ENCODE measurements at regions not wholly inside any gene's neighbourhood (a gene's known extent, or its start where the extent isn't known, plus 50 kb on each side); places are given as distances from the start of the nearest gene placed in this dataset.
"Not testable (repeated sequence)": the region's sequence is repeated elsewhere in the genome, so short reads cannot be mapped to it uniquely, and the experiment has no call there.

- not testable (repeated sequence) for TF ChIP-seq ZNF274 (IDR thresholded peaks at IDR 0.05; ENCODE audit: borderline replicate concordance, low read depth, low read length); FOXP1 (CRISPR knock-in tag; IDR thresholded peaks at IDR 0.05); TEAD4 (IDR thresholded peaks at IDR 0.05; ENCODE audit: low read length); TEAD4 (CRISPR knock-in tag; IDR thresholded peaks at IDR 0.05; ENCODE audit: borderline replicate concordance); CTCF (IDR thresholded peaks at IDR 0.05 in 2 of 3, conservative IDR thresholded peaks at IDR 0.05 in 1 of 3; ENCODE audit: insufficient read depth in 2 of 3, low read depth in 1 of 3, low read length in 3 of 3); ZNF253 (CRISPR knock-in tag; conservative IDR thresholded peaks at IDR 0.05); USF2 (CRISPR knock-in tag; IDR thresholded peaks at IDR 0.05); MXI1 (IDR thresholded peaks at IDR 0.05; ENCODE audit: low read depth, low read length); HDAC2 (IDR thresholded peaks at IDR 0.05); TRIM24 (IDR thresholded peaks at IDR 0.05); TAL1 (IDR thresholded peaks at IDR 0.05); ZFX (CRISPR knock-in tag; IDR thresholded peaks at IDR 0.05); ZBTB2 (IDR thresholded peaks at IDR 0.05); THAP7 (CRISPR knock-in tag; IDR thresholded peaks at IDR 0.05); DNMT1 (IDR thresholded peaks at IDR 0.05)
These were observed 195.5 kb upstream of the PLPPR1 start for GRCh38 chr9:100833035-100833434.
